Stimulated activated CD8-positive, alpha-beta memory T cell treated with anti-CD3 and anti-CD28 coated beads, Interleukin-12 subunit alpha, Interleukin-12 subunit beta, amount 100 ng/mL, for 24 hours (primary cell): ENCODE measurements at regions not wholly inside any gene's neighbourhood (a gene's known extent, or its start where the extent isn't known, plus 50 kb on each side); places are given as distances from the start of the nearest gene placed in this dataset.

Experiments used
- DNase-seq: peaks from one replicate; pipeline ENCODE4 v3.0.0-alpha.2; 2020; ENCODE audit errors: extremely low read depth

- no peak for DNase-seq
Measured at GRCh38 chr14:47872588-47872987, 197.2 kb upstream of the MDGA2 start.

- no peak for DNase-seq
Measured at GRCh38 chr14:47863441-47863840, 188.0 kb upstream of the MDGA2 start.

GRCh38 chr14:47857646-47858045 lies 182.2 kb upstream of the MDGA2 start:
- DNase-seq = no peak

GRCh38 chr14:47852278-47852677 lies 176.9 kb upstream of the MDGA2 start:
- DNase-seq = no peak

GRCh38 chr14:47846008-47846407 lies 170.6 kb upstream of the MDGA2 start:
- DNase-seq = no peak

- DNase-seq = no peak
Measured at GRCh38 chr14:47843236-47843635, 167.8 kb upstream of the MDGA2 start.

- no peak for DNase-seq
Measured at GRCh38 chr14:47833011-47833410, 157.6 kb upstream of the MDGA2 start.

- no peak for DNase-seq
Measured at GRCh38 chr14:47826809-47827208, 151.4 kb upstream of the MDGA2 start.

- no peak for DNase-seq
Measured at GRCh38 chr14:47822326-47822725, 146.9 kb upstream of the MDGA2 start.

GRCh38 chr14:47821135-47821534 lies 145.7 kb upstream of the MDGA2 start:
- DNase-seq = no peak

- no peak for DNase-seq
Measured at GRCh38 chr14:47790477-47790876, 115.1 kb upstream of the MDGA2 start.

GRCh38 chr14:47785058-47785457 lies 109.7 kb upstream of the MDGA2 start:
- DNase-seq = no peak

- DNase-seq = no peak
Measured at GRCh38 chr14:47778631-47779030, 103.2 kb upstream of the MDGA2 start.

GRCh38 chr14:47772652-47773051 lies 97.2 kb upstream of the MDGA2 start:
- DNase-seq = no peak

GRCh38 chr14:47763188-47763854 lies 87.9 kb upstream of the MDGA2 start:
- DNase-seq = no peak

GRCh38 chr14:47746986-47747385 lies 71.6 kb upstream of the MDGA2 start:
- DNase-seq = no peak

- DNase-seq = no peak
Measured at GRCh38 chr14:47744155-47744554, 68.8 kb upstream of the MDGA2 start.

GRCh38 chr14:47739541-47739940 lies 64.1 kb upstream of the MDGA2 start:
- no peak for DNase-seq

- DNase-seq = no peak
Measured at GRCh38 chr14:47730296-47730695, 54.9 kb upstream of the MDGA2 start.
